Activated CD4-positive, alpha-beta T cell treated with anti-CD3 and anti-CD28 coated beads, Interleukin-10, Interleukin-2, amounts not matched to agents 100 ng/mL and 50 ng/mL, durations not matched to agents 16 hours and 8 hours (primary cell): ENCODE measurements at regions not wholly inside any gene's neighbourhood (a gene's known extent, or its start where the extent isn't known, plus 50 kb on each side); places are given as distances from the start of the nearest gene placed in this dataset.

Experiments
- DNase-seq: peaks from one replicate; pipeline ENCODE4 v3.0.0-alpha.2; 2020

GRCh38 chr9:26735160-26735559 lies 157.4 kb downstream of the CAAP1 start:
- DNase-seq, result no peak

DNA sequence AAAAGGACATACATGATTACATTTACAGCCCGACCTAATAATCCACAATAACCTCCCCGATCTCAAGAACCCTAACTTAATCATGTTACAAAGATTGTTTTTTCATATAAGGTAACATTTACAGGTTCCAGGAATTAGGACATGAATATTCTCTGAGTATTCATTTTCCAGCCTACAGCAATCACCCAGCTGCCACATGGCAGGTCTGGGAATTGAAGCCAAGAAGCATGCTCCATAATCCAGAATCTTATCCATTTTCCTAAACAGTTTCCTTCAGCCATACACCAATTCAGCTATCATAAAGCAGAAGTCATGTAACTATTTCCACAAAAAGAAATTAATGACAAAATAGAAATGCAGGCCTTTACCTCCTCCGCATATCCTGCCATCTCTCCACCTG lies 163.4 kb downstream of the CAAP1 start:
- DNase-seq, result no peak

DNA sequence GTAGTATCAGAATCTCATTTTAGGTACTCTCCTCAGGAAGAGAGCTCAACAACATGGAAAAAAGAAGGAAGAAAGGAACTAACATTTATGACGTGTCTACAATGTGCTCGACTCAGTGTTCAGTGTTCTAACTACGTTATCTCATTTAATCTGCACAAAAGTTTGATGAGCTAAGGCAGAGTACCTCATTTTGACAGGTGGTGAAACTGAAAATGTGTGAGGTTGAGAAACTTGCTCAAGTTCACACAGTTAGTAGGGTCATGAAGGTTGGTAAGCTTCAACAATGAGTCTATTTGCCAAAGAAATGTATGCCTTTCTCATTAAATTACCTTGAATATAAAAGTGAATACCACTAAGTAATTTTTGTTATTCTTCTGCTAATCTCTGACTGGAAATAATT lies 165.1 kb downstream of the CAAP1 start:
- DNase-seq, result no peak

DNA sequence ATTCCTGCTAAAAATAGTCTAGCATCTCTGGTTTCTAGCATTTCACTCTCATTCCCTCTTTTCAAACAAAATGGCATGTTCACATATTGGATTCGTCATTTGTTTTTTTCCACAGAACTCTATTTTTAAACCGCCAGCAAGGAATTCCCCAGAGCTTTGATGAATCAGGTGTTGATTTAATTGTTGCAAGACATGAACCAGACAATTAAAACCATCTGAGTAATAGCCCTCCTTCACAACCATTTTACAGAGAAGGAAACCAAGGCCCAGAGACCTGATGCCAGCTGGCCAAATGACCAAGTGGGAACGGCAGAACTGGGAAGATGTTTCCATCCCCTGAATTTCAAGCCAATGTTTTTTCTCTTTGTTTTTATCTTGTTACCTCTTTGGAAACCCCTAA lies 167.0 kb downstream of the CAAP1 start:
- DNase-seq, result no peak

DNA sequence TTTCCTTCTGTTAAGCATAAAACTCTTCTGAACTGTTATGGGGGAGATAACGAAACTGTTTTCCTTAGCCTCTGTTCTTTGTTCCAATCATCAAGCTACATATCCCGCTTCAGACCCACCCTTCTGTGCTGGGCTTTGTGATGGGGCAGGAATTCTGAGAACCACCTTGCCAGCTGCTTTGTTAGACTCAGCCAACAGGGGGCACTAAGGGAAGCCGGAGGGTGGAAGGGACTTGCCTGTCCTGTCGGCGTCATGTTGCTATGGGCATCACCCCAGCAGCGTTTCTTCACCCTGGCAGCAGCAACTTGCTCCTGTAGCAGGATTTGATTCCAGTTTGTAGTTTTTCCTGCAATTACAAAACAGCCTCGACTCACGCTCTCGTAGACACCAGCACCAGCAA lies 169.1 kb downstream of the CAAP1 start:
- peak; percentile 48 for DNase-seq

- no peak for DNase-seq
Measured at GRCh38 chr9:26722755-26723154, 169.8 kb downstream of the CAAP1 start.

GRCh38 chr9:26710008-26710407 lies 182.6 kb downstream of the CAAP1 start:
- DNase-seq, result no peak

DNA sequence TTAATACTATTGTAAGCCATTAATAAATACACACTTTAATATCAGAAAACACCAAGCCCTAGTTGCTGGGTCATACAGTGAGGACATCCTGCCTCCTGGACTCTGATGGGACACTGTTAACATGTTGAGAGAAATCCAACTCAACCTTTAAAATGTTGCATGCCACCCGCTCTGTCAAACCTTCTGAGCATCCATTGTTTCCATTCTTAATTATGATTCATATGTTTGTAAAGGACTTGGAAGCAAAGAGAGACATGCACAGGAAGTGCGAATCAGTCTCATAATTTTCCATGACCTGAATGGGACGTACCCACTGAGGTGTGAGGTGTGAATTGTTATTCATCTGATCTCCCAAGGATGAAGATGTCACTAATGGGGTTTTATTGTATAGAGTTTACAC lies 186.4 kb downstream of the CAAP1 start:
- DNase-seq, result no peak

GRCh38 chr9:26695298-26695622 lies 197.3 kb downstream of the CAAP1 start:
- DNase-seq, result no peak

DNA sequence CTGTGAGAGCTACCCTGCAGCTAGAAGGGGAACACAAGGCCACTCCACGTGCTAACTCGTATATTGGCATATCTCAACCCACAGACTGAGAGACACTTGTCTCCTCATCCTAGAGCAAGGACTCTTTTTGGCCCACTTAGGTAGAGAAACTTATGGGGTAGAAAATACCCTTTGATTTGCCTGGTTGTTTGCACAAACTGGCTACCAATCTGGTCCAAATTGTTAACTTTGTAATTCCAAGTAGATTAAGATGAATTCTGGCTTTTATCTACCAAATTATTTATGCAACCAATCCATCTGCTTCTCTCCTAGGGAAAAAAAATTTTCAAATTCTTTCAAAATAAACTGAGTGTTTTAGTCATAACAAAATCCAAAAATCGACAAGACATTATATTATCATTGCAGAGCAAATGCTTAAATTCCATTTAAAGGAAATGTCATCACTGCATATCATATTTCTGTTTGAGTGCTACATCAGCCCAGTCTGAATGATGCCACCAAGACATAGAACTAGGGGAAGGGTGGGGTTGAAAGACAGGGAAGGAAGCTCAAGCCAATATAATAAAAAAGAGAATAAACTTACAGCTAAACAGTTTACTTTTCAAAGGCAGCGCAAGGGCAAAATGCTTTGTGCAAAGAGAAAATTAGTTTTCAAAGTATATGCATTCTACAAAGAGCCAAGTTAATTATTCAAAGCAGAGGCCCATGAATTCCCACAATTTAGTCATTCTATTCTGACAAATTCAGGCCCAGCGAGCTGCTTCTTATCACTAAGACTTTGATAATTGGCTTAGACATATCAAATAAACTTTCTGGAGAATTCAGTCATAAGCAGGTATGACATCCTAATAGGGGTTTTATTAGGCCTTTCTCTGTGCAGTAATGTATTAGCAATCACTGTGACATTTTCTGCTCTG lies 198.0 kb downstream of the CAAP1 start:
- DNase-seq, result no peak

GRCh38 chr9:26689041-26689440 lies 203.6 kb downstream of the CAAP1 start:
- no peak for DNase-seq

DNA sequence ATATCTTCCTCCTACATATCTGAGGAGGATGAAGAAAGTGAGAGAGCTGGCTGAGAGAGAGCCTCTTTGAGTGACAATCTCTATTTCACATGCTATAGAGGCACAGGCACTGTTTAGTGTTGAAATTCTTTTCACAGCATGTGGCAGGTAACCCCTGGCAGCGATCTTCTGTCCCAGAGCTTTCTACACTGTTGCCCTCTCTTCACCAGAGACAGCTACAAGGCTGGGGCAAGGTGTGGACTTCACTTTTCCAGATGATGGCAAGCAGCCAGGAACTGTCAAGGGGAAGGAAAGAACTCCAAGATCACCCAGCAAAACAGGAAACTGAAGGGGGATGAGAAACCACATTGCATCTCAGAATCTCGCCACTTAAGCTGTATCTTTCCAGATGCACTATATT lies 205.2 kb downstream of the CAAP1 start:
- no peak for DNase-seq

DNA sequence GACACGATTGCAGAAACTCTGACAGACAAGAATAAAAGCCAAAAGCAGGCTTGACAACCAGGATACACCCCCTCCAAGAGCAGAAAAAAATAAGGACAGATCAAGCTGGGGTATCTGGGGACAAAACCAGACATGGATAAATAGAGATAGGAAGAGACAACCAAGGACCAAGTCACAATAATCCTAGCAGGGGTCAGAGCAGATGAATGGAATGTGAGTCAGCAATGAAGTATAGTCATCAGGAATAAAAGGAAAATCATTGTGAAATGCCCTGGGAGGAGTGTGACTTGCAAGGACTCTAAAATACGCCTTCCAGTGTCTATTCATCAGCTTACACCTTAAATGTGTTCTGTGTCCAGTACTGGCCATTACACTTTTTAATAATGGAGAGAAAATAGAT lies 206.8 kb downstream of the CAAP1 start:
- no peak for DNase-seq

DNA sequence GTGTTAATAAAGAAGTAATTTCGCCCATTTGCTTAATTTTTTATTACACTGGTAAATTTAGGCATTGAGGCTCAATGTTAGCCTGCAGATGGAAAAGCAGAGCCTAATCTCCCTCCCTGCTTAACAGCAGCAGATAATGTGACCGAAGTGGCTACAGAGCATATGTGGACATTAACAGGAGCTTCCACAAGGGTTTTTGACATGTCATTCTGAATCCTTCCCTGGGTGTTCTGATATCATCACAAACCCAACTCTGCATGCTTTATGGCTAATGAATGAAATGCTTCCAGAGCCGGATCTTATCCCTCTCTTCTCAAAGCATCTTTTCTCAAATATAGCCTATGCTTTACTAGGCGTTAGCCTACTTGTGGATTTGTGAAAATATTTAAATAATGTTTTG lies 208.6 kb downstream of the CAAP1 start:
- DNase-seq, result no peak

DNA sequence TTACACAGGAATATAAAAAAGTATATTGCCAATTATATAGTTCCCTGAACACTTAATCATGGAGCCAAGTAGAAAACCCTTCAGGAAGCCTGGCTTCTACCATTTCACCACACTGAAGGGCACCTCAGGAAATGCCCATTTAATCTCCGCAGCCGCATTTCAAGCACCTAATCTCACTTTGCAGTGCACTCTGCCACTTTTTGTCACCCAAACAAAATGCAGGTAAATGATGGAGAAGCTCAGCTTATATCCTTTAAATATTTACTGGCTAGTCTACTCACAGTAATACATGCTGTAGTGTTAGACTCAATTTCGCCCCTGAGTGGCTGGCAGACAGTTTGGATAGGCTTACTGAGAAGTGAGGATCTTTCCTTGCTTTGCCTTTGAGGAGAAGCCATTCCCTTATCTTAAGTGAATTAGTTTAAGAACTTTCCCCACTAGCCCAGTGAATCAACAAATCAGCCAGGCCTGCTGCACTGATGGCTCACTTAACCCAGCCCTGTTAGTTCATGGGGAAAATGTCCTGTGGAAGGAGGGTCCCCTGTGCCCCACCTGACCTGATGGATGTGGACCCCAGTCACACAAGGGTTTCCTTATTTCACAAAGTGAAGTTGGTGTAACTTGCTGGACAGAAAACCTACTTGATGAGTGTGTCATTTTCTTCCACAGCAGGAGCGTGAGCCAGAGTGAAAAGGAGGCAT lies 209.7 kb downstream of the CAAP1 start:
- DNase-seq, result no peak

- DNase-seq, result no peak
Measured at GRCh38 chr9:26682041-26682440, 210.6 kb downstream of the CAAP1 start.

GRCh38 chr9:26677965-26678706 lies 214.5 kb downstream of the CAAP1 start:
- DNase-seq, result no peak

DNA sequence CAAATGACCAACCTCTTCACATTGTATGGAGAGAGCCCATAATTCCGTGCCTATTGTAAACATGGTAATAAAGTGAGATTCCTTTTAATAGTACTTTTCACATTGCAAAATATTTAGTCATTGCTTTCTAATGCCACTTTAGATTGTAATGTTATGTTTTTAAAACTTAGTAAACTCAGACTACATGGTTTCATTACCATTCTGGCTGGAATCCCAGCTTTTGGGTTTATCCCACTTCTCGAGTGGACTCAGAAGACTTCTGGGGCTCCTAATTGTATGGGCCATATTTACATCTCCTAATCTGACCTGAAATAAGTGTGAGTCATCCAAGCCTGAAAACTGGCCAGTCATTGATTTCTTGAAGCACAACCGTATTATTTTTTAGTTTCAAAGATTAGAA lies 217.6 kb downstream of the CAAP1 start:
- DNase-seq, result no peak

GRCh38 chr9:26673261-26673660 lies 219.3 kb downstream of the CAAP1 start:
- no peak for DNase-seq

- DNase-seq, result no peak
Measured at GRCh38 chr9:26669701-26670670, 222.6 kb downstream of the CAAP1 start.

GRCh38 chr9:26667882-26668281 lies 224.7 kb downstream of the CAAP1 start:
- no peak for DNase-seq

- no peak for DNase-seq
Measured at GRCh38 chr9:26665666-26666065, 226.9 kb downstream of the CAAP1 start.
